DOHH2 (cell line): ENCODE measurements at regions not wholly inside any gene's neighbourhood (a gene's known extent, or its start where the extent isn't known, plus 50 kb on each side); places are given as distances from the start of the nearest gene placed in this dataset.

ENCODE experiments used
- CTCF ChIP-seq: fragments of 200-600 bp; sonication (generic); IDR thresholded peaks from one replicate; pipeline ENCODE4 v1.5.1; 2014; ENCODE audit warnings: antibody characterized with exemption, mild to moderate bottlenecking, low read depth, low read length; ENCODE audit not compliant: poor library complexity, severe bottlenecking
- EZH2phosphoT487 ChIP-seq: fragments of 200-600 bp; sonication (generic); IDR thresholded peaks from 2 replicates; pipeline ENCODE4 v1.6.1; 2017; ENCODE audit warnings: borderline replicate concordance, mild to moderate bottlenecking, antibody characterized with exemption, low read length, moderate library complexity, mixed read lengths

- no peak for TF ChIP-seq CTCF
- no peak for TF ChIP-seq EZH2phosphoT487
Observed at GRCh38 chr11:134846328-134847082, 434.5 kb upstream of the B3GAT1 start.
